ENCODE measurements at regions not wholly inside any gene's neighbourhood (a gene's known extent, or its start where the extent isn't known, plus 50 kb on each side); places are given as distances from the start of the nearest gene placed in this dataset.

GRCh38 chr13:55214841-55215345, 1925.8 kb upstream of the PRR20A start:
- Mint-ChIP-seq H3K27ac (no peak overlapping the region), H3K36me3 (ENCODE audit: low read depth) (no peaks in the 10 kb centered on the region), H3K4me1 (ENCODE audit: low read depth) (no peaks in the 10 kb centered on the region), H3K4me3 (no peak overlapping the region), H3K27me3 (no peaks in the 10 kb centered on the region), H3K9me3 (peaks cover 4% of the 10 kb centered on the region)
- ATAC-seq (no peak), DNase-seq (no peak)
- intact Hi-C loops (cut with micrococcal nuclease), result no loop called here
- POLR2A ChIA-PET, result no interaction called here
- no peak for TF ChIP-seq CTCF (IDR thresholded peaks at IDR 0.05)
- CTCF ChIA-PET, result no interaction called here

DNA sequence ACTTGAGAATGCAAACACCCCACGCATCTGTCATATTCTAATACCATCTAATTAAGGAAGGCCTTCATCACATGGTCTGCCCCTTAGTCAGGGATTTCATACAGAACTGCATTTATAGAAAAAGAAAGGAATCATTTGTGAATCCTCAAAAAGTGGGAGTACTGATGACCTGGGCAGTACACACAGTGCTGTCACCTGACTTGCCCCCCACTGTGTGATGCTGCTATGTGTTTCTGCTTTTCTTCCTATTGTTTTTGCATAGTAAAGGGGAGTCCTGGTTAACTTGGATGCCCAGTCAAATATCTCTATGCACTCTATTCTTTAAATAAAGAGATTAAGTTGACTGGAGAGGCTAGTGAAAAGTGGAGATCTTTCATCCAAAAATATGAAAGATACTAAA, 1921.2 kb upstream of the PRR20A start:
- Mint-ChIP-seq H3K4me3 (no peak overlapping the region), H3K9me3 (peaks cover 7% of the 10 kb centered on the region), H3K27ac (no peak overlapping the region), H3K36me3 (ENCODE audit: low read depth) (no peaks in the 10 kb centered on the region), H3K27me3 (no peaks in the 10 kb centered on the region), H3K4me1 (ENCODE audit: low read depth) (no peaks in the 10 kb centered on the region)
- ChIA-PET CTCF (no interaction called here), POLR2A (no interaction called here)
- TF ChIP-seq CTCF (IDR thresholded peaks at IDR 0.05), result no peak
- DNase-seq (no peak), ATAC-seq (no peak)
- intact Hi-C loops (cut with micrococcal nuclease), result no loop called here

- ChIA-PET CTCF (no interaction called here), POLR2A (no interaction called here)
- DNase-seq, result no peak
- no peak overlapping the region for H3K4me3 Mint-ChIP-seq
- H3K4me1 Mint-ChIP-seq (ENCODE audit: low read depth), result no peaks in the 10 kb centered on the region
- H3K27ac Mint-ChIP-seq, result no peak overlapping the region
- no peak for ATAC-seq
- H3K27me3 Mint-ChIP-seq, result no peaks in the 10 kb centered on the region
- TF ChIP-seq CTCF (IDR thresholded peaks at IDR 0.05), result no peak
- no peaks in the 10 kb centered on the region for H3K36me3 Mint-ChIP-seq (ENCODE audit: low read depth)
- intact Hi-C loops (cut with micrococcal nuclease), result no loop called here
- peaks cover 15% of the 10 kb centered on the region for H3K9me3 Mint-ChIP-seq
Measured at GRCh38 chr13:55229906-55230569, 1910.7 kb upstream of the PRR20A start.

- no peaks in the 10 kb centered on the region for H3K27me3 Mint-ChIP-seq
- H3K4me3 Mint-ChIP-seq, result no peak overlapping the region
- H3K9me3 Mint-ChIP-seq, result peaks cover 15% of the 10 kb centered on the region
- CTCF ChIA-PET, result no interaction called here
- TF ChIP-seq CTCF (IDR thresholded peaks at IDR 0.05), result no peak
- POLR2A ChIA-PET, result no interaction called here
- DNase-seq (no peak), ATAC-seq (no peak)
- H3K36me3 Mint-ChIP-seq (ENCODE audit: low read depth), result no peaks in the 10 kb centered on the region
- no peaks in the 10 kb centered on the region for H3K4me1 Mint-ChIP-seq (ENCODE audit: low read depth)
- H3K27ac Mint-ChIP-seq, result no peak overlapping the region
- intact Hi-C loops (cut with micrococcal nuclease), result no loop called here
Measured at GRCh38 chr13:55230570-55230908, 1910.2 kb upstream of the PRR20A start.

DNA sequence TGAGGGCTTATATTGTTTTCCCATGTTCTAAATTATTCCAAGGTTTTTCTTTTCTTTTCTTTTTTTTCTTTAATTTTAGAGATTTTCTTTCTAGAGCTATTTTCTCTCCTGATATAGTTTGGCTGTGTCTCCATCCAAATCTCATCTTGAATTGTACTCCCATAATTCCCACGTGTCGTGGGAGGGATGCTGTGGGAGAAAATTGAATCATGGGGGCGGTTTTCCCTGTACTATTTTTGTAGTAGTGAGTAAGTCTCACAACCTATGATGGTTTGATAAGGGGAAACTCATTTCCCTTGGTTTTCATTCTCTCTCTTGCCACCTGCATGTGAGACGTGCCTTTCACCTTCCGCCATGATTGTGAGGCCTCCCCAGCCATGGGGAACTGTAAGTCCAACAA, 1906.4 kb upstream of the PRR20A start:
- no peak for DNase-seq
- CTCF ChIA-PET, result no interaction called here
- Mint-ChIP-seq H3K4me3 (no peak overlapping the region), H3K27ac (no peak overlapping the region), H3K27me3 (no peaks in the 10 kb centered on the region), H3K9me3 (peaks cover 10% of the 10 kb centered on the region), H3K36me3 (ENCODE audit: low read depth) (no peaks in the 10 kb centered on the region), H3K4me1 (ENCODE audit: low read depth) (no peaks in the 10 kb centered on the region)
- ATAC-seq, result no peak
- intact Hi-C loops (cut with micrococcal nuclease), result no loop called here
- POLR2A ChIA-PET, result no interaction called here
- no peak for TF ChIP-seq CTCF (IDR thresholded peaks at IDR 0.05)
